H1 (cell line): ENCODE measurements at regions not wholly inside any gene's neighbourhood (a gene's known extent, or its start where the extent isn't known, plus 50 kb on each side); places are given as distances from the start of the nearest gene placed in this dataset.

Experiments used
- CTCF ChIA-PET: fragments of 300-600 bp; sonication (Branson Sonifier 250); formaldehyde crosslinking; loops from one replicate; lab custom pipeline; 2021; ENCODE audit not compliant: partially characterized antibody; lab: Charles Lee
- POLR2A ChIA-PET: fragments of 300-600 bp; sonication (Branson Sonifier 250); formaldehyde crosslinking; loops from one replicate; lab custom pipeline; 2021; ENCODE audit warnings: inconsistent platforms; ENCODE audit not compliant: partially characterized antibody; lab: Charles Lee
- DNase-seq, 2 experiments: peaks; one replicate each; pipeline versions ENCODE4 v3.0.0 to v3.0.0-alpha.2; 2010 to 2022; ENCODE audit warnings: low spot score in 2 of 2, low read depth in 1 of 2, mixed read lengths in 1 of 2
- FAIRE-seq: peaks from 2 replicates; lab custom pipeline; 2011; peaks lifted over from hg19 to GRCh38; lab: Jason Lieb, UNC
- H2AFZ ChIP-seq: 2 replicates; pipeline ENCODE4 v1.8.1; 2012; ENCODE audit warnings: low read length, inconsistent platforms
- H2AK5ac ChIP-seq: 2 replicates; pipeline ENCODE4 v1.6.1; 2013; ENCODE audit warnings: low read depth, low read length
- H2BK120ac ChIP-seq: replicated peaks from 2 replicates; pipeline ENCODE3; 2013; ENCODE audit warnings: low read depth, low read length, inconsistent platforms
- H2BK12ac ChIP-seq: 2 replicates; pipeline ENCODE4 v1.6.1; 2013; ENCODE audit warnings: low read depth, low read length
- H2BK15ac ChIP-seq: 2 replicates; pipeline ENCODE4 v1.6.1; 2013; ENCODE audit warnings: low read length
- H2BK20ac ChIP-seq: 2 replicates; pipeline ENCODE4 v1.6.1; 2013; ENCODE audit warnings: low read length
- H2BK5ac ChIP-seq: 2 replicates; pipeline ENCODE4 v1.6.1; 2013; ENCODE audit warnings: low read depth, low read length
- H3K14ac ChIP-seq: 2 replicates; pipeline ENCODE4 v1.6.1; 2013; ENCODE audit warnings: inconsistent platforms; ENCODE audit not compliant: insufficient read length
- H3K18ac ChIP-seq: 2 replicates; pipeline ENCODE4 v1.6.1; 2013; ENCODE audit warnings: low read length; ENCODE audit errors: extremely low read depth
- H3K23ac ChIP-seq: 2 replicates; pipeline ENCODE4 v1.6.1; 2013; ENCODE audit warnings: inconsistent platforms; ENCODE audit not compliant: insufficient read length
- H3K23me2 ChIP-seq: 2 replicates; pipeline ENCODE4 v1.6.1; 2013; ENCODE audit warnings: low read depth, low read length
- H3K27ac ChIP-seq: 2 replicates; pipeline ENCODE4 v1.6.1; 2011; ENCODE audit warnings: low read depth, low read length, inconsistent platforms
- H3K27me3 ChIP-seq, 4 experiments: replicated peaks in 1 of 4; 1 replicate in 1 of 4; 2 replicates in 3 of 4; pipeline versions ENCODE4 v1.6.1 to v1.8.1; 2011 to 2013; ENCODE audit warnings: low read length in 3 of 4, mild to moderate bottlenecking in 3 of 4, inconsistent platforms in 2 of 4, mixed read lengths in 2 of 4, moderate library complexity in 1 of 4; ENCODE audit not compliant: control insufficient read depth in 3 of 4, insufficient read depth in 3 of 4; ENCODE audit errors: extremely low read depth in 1 of 4
- H3K36me3 ChIP-seq, 4 experiments: 2 replicates each; pipeline versions ENCODE4 v1.6.1 to v1.8.1; 2011 to 2013; ENCODE audit warnings: mild to moderate bottlenecking in 4 of 4, low read length in 3 of 4, moderate library complexity in 2 of 4, control low read depth in 1 of 4, inconsistent platforms in 1 of 4; ENCODE audit not compliant: insufficient read depth in 4 of 4, control insufficient read depth in 2 of 4
- H3K4ac ChIP-seq: replicated peaks from 2 replicates; pipeline ENCODE3; 2013; ENCODE audit warnings: low read length, low read depth, mixed read lengths, inconsistent platforms; ENCODE audit not compliant: insufficient read length
- H3K4me1 ChIP-seq, 4 experiments: replicated peaks in 1 of 4; 1 replicate in 1 of 4; 2 replicates in 3 of 4; pipeline versions ENCODE4 v1.6.1 to v1.8.1; 2011 to 2013; ENCODE audit warnings: low read length in 3 of 4, inconsistent platforms in 2 of 4, mixed read lengths in 1 of 4; ENCODE audit not compliant: insufficient read depth in 4 of 4, control insufficient read depth in 3 of 4
- H3K4me2 ChIP-seq, 2 experiments: 2 replicates each; pipeline versions ENCODE4 v1.6.1 to v1.8.1; 2011 to 2013; ENCODE audit warnings: low read depth in 2 of 2, low read length in 2 of 2, control low read depth in 1 of 2, inconsistent platforms in 1 of 2, mild to moderate bottlenecking in 1 of 2; ENCODE audit not compliant: insufficient read depth in 1 of 2
- H3K4me3 ChIP-seq, 4 experiments: fragments of 200-600, 300-600 bp in 1 of 4; sonication (generic), shearing (Covaris generic), sonication (Bioruptor Twin) in 1 of 4; 2 replicates each; pipeline versions ENCODE4 v1.5.1 to v1.8.1; 2011 to 2016; ENCODE audit warnings: low read length in 4 of 4, low read depth in 3 of 4, control low read depth in 2 of 4, inconsistent platforms in 2 of 4, mild to moderate bottlenecking in 2 of 4, mixed read lengths in 1 of 4, moderate library complexity in 1 of 4; ENCODE audit not compliant: insufficient read depth in 2 of 4; ENCODE audit errors: extremely low read depth in 1 of 4
- H3K56ac ChIP-seq: replicated peaks from 2 replicates; pipeline ENCODE3; 2013; ENCODE audit warnings: low read depth, mild to moderate bottlenecking, mixed read lengths, low read length, inconsistent platforms; ENCODE audit not compliant: insufficient read length
- H3K79me1 ChIP-seq: 2 replicates; pipeline ENCODE4 v1.6.1; 2013; ENCODE audit warnings: low read depth, low read length, control low read depth
- H3K79me2 ChIP-seq, 2 experiments: 2 replicates each; pipeline versions ENCODE4 v1.6.1 to v1.8.1; 2012 to 2013; ENCODE audit warnings: low read length in 2 of 2, mild to moderate bottlenecking in 2 of 2, inconsistent platforms in 1 of 2; ENCODE audit not compliant: insufficient read depth in 2 of 2, control insufficient read depth in 1 of 2
- H3K9ac ChIP-seq, 4 experiments: replicated peaks in 1 of 4; 1 replicate in 1 of 4; 2 replicates in 3 of 4; pipeline versions ENCODE4 v1.6.1 to v1.8.1; 2011 to 2013; ENCODE audit warnings: low read depth in 3 of 4, low read length in 3 of 4, control low read depth in 2 of 4, mild to moderate bottlenecking in 2 of 4, moderate library complexity in 2 of 4, inconsistent platforms in 1 of 4; ENCODE audit errors: extremely low read depth in 1 of 4
- H3K9me3 ChIP-seq, 2 experiments: 2 replicates each; pipeline versions ENCODE4 v1.6.1 to v1.8.1; 2012 to 2013; ENCODE audit warnings: mild to moderate bottlenecking in 2 of 2, moderate library complexity in 2 of 2, control low read depth in 1 of 2, inconsistent platforms in 1 of 2, low read depth in 1 of 2, low read length in 1 of 2, mixed read lengths in 1 of 2; ENCODE audit not compliant: insufficient read depth in 2 of 2
- H4K20me1 ChIP-seq, 2 experiments: replicated peaks in 1 of 2; 2 replicates each; pipeline versions ENCODE3 to v1.8.1; 2011 to 2013; ENCODE audit warnings: inconsistent platforms in 2 of 2, low read length in 2 of 2, mild to moderate bottlenecking in 1 of 2; ENCODE audit not compliant: insufficient read depth in 2 of 2, control insufficient read depth in 1 of 2
- H4K5ac ChIP-seq: 2 replicates; pipeline ENCODE4 v1.6.1; 2013; ENCODE audit warnings: low read length, low read depth, mixed read lengths, inconsistent platforms; ENCODE audit not compliant: insufficient read length
- H4K8ac ChIP-seq: 2 replicates; pipeline ENCODE4 v1.8.0; 2013; ENCODE audit warnings: mild to moderate bottlenecking, moderate library complexity, low read length, inconsistent platforms; ENCODE audit not compliant: insufficient read depth; ENCODE audit errors: extremely low read depth
- H4K91ac ChIP-seq: replicated peaks from 2 replicates; pipeline ENCODE3; 2013; ENCODE audit warnings: low read length, mixed read lengths, inconsistent platforms; ENCODE audit not compliant: insufficient read length
- BRCA1 ChIP-seq: IDR thresholded peaks from 2 replicates; pipeline ENCODE4 v1.6.1; 2012; ENCODE audit warnings: low read depth, low read length, improper control_type of control experiment
- CTBP2 ChIP-seq: IDR thresholded peaks from 2 replicates; pipeline ENCODE4 v1.7.0; 2011; ENCODE audit warnings: borderline replicate concordance, mild to moderate bottlenecking, moderate library complexity, mixed read lengths, low read length; ENCODE audit not compliant: insufficient read depth, insufficient read length
- POLR2A ChIP-seq, 2 experiments: IDR thresholded peaks; 1 replicate in 1 of 2; 2 replicates in 1 of 2; pipeline ENCODE4 v1.6.1; 2011; ENCODE audit warnings: low read depth in 2 of 2, low read length in 2 of 2, mild to moderate bottlenecking in 2 of 2; ENCODE audit errors: control extremely low read depth in 1 of 2
- SIN3A ChIP-seq, 2 experiments: IDR thresholded peaks in 1 of 2; conservative IDR thresholded peaks in 1 of 2; 2 replicates each; pipeline ENCODE4 v1.6.1; 2011 to 2012; ENCODE audit warnings: low read length in 2 of 2, improper control_type of control experiment in 1 of 2, low read depth in 1 of 2, mild to moderate bottlenecking in 1 of 2
- SP2 ChIP-seq: IDR thresholded peaks from 2 replicates; pipeline ENCODE4 v1.6.1; 2012; ENCODE audit warnings: mild to moderate bottlenecking, low read length, inconsistent platforms
- TAF1 ChIP-seq: IDR thresholded peaks from 2 replicates; pipeline ENCODE4 v1.6.1; 2011; ENCODE audit warnings: mild to moderate bottlenecking, low read depth, low read length
- YY1 ChIP-seq: IDR thresholded peaks from 2 replicates; pipeline ENCODE4 v1.6.1; 2011; ENCODE audit warnings: low read depth, mild to moderate bottlenecking, low read length
- WGBS, 2 experiments: shearing (Covaris generic) in 1 of 2; methylation state at CpG; one replicate each; pipeline versions ENCODE4 v1.1.6 to v1.1.7; 2013 to 2015; ENCODE audit warnings: low lambda C conversion rate in 2 of 2, mixed read lengths in 2 of 2, inconsistent platforms in 1 of 2, low coverage in 1 of 2, missing lambda C conversion rate in 1 of 2; ENCODE audit not compliant: insufficient replicate concordance in 2 of 2, insufficient coverage in 1 of 2, insufficient read length in 1 of 2; ENCODE audit errors: extremely low coverage in 1 of 2, missing lambda C conversion rate in 1 of 2; 5-methylcytosine and 5-hydroxymethylcytosine counted together

- H2AK5ac ChIP-seq: no peak overlapping the region
- no peak for FAIRE-seq
Measured at GRCh38 chr7:35513195-35513594, 181.7 kb downstream of the HERPUD2 start.

More at GRCh38 chr7:35513195-35513594, 181.7 kb downstream of the HERPUD2 start:
- CTCF ChIA-PET: interaction anchor here (0.7 to 1.8 kb wide), 3 partner anchors 19 to 110 kb away, joined by 4 to 6 read pairs (median 4); no protein-coding TSS in a partner anchor
- Histone ChIP-seq H2BK5ac (no peak overlapping the region), H3K23ac (no peak overlapping the region), H4K8ac (no peak overlapping the region), H2BK120ac (no peak overlapping the region), H3K23me2 (no peaks in the 10 kb centered on the region), H3K27me3 (no peaks in the 10 kb centered on the region), H4K5ac (no peak overlapping the region), H2BK20ac (no peak overlapping the region), H2BK12ac (no peak overlapping the region), H3K9me3 (no peaks in the 10 kb centered on the region), H2AFZ (no peak overlapping the region), H3K4ac (no peak overlapping the region), H3K4me2 (no peak overlapping the region), H3K4me1 (no peaks in the 10 kb centered on the region), H3K56ac (no peak overlapping the region), H3K4me3 (no peak overlapping the region), H4K20me1 (no peaks in the 10 kb centered on the region), H3K18ac (no peak overlapping the region), H4K91ac (no peak overlapping the region), H3K27ac (no peak overlapping the region)
- DNase-seq: no peak
- POLR2A ChIA-PET: no interaction called here
- 85% methylated on average over 5 of the region's 5 CpGs; no CpG with 5 or more reads in 1 of the 2 experiments for WGBS, 2 experiments
- no peak for TF ChIP-seq SP2
- TF ChIP-seq POLR2A (IDR thresholded peaks at IDR 0.05; ENCODE audit: control extremely low read depth in 1 of 2, low read depth in 2 of 2, low read length in 2 of 2): no peak
- no peak for TF ChIP-seq BRCA1
- no peak for TF ChIP-seq CTBP2
- TF ChIP-seq YY1: no peak
- TF ChIP-seq TAF1: no peak
- no peak for TF ChIP-seq SIN3A (conservative IDR thresholded peaks at IDR 0.05 in 1 of 2, IDR thresholded peaks at IDR 0.05 in 1 of 2; ENCODE audit: low read depth in 1 of 2, low read length in 2 of 2)
- TF ChIP-seq, all 59 proteins: peak for 0
- Histone ChIP-seq H3K79me2 (no peaks in the 10 kb centered on the region), H3K79me1 (no peaks in the 10 kb centered on the region), H3K14ac (no peak overlapping the region), H3K36me3 (no peaks in the 10 kb centered on the region), H3K9ac (no peak overlapping the region), H2BK15ac (no peak overlapping the region)
